HFFc6 (cell line): ENCODE measurements at regions not wholly inside any gene's neighbourhood (a gene's known extent, or its start where the extent isn't known, plus 50 kb on each side); places are given as distances from the start of the nearest gene placed in this dataset.
"Not testable (repeated sequence)": the region's sequence is repeated elsewhere in the genome, so short reads cannot be mapped to it uniquely, and the experiment has no call there.

Experiments used
- DNase-seq: peaks from one replicate; pipeline ENCODE4 v3.0.0-alpha.2; 2018
- H3K27ac Mint-ChIP-seq: 2 replicates; pipeline ENCODE4 v1.8.0; 2020; ENCODE audit warnings: mild to moderate bottlenecking, mixed read lengths
- H3K27me3 Mint-ChIP-seq: 2 replicates; pipeline ENCODE4 v1.8.0; 2021; ENCODE audit warnings: mild to moderate bottlenecking, moderate library complexity, mixed read lengths; ENCODE audit not compliant: insufficient read depth
- H3K36me3 Mint-ChIP-seq: 2 replicates; pipeline ENCODE4 v1.8.0; 2021; ENCODE audit warnings: low read depth, mixed read lengths
- H3K4me1 Mint-ChIP-seq: 2 replicates; pipeline ENCODE4 v1.8.0; 2020; ENCODE audit warnings: low read depth, mixed read lengths
- H3K4me3 Mint-ChIP-seq: 2 replicates; pipeline ENCODE4 v1.8.0; 2020; ENCODE audit warnings: mild to moderate bottlenecking, moderate library complexity, mixed read lengths
- H3K9me3 Mint-ChIP-seq: 2 replicates; pipeline ENCODE4 v1.8.0; 2020; ENCODE audit warnings: mild to moderate bottlenecking, mixed read lengths
- TF ChIP-seq, protein P1 (sequence below): fragments of 200-600 bp; sonication (generic); IDR thresholded peaks from 2 replicates; pipeline ENCODE4 v1.5.0; 2021; ENCODE audit warnings: antibody characterized with exemption, mild to moderate bottlenecking

GRCh38 chr9:29422438-29422837 is 1849.2 kb upstream of the C9orf72 start:
- no peak for DNase-seq
- no peaks in the 10 kb centered on the region; the same call in 1 of the 2 replicates for H3K9me3 Mint-ChIP-seq
- no peak overlapping the region for H3K27ac Mint-ChIP-seq
- H3K4me1 Mint-ChIP-seq, result no peaks in the 10 kb centered on the region
- H3K4me3 Mint-ChIP-seq, result no peak overlapping the region
- H3K27me3 Mint-ChIP-seq, result no peaks in the 10 kb centered on the region
- TF ChIP-seq, protein P1, sequence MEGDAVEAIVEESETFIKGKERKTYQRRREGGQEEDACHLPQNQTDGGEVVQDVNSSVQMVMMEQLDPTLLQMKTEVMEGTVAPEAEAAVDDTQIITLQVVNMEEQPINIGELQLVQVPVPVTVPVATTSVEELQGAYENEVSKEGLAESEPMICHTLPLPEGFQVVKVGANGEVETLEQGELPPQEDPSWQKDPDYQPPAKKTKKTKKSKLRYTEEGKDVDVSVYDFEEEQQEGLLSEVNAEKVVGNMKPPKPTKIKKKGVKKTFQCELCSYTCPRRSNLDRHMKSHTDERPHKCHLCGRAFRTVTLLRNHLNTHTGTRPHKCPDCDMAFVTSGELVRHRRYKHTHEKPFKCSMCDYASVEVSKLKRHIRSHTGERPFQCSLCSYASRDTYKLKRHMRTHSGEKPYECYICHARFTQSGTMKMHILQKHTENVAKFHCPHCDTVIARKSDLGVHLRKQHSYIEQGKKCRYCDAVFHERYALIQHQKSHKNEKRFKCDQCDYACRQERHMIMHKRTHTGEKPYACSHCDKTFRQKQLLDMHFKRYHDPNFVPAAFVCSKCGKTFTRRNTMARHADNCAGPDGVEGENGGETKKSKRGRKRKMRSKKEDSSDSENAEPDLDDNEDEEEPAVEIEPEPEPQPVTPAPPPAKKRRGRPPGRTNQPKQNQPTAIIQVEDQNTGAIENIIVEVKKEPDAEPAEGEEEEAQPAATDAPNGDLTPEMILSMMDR, result no peak
- H3K36me3 Mint-ChIP-seq, result no peaks in the 10 kb centered on the region

DNA sequence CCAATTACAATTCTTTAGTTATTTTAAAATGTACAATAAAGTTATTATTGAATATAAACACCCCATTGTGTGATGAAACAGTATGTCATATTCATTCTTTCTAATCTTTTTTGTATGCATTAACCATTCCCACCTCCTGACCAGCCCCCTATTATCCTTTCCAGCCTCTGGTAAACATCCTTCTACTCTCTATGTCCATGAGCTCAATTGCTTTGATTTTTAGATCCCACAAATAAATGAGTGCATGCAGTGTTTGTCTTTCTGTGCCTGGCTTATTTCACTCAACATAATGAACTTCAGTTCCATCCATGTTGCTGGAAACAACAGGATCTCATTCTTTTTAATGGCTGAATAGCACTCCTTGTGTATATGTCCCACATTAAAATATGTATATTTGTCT is 1858.9 kb upstream of the C9orf72 start:
- TF ChIP-seq, protein P1, result no peak
- no peaks in the 10 kb centered on the region for H3K27me3 Mint-ChIP-seq
- H3K36me3 Mint-ChIP-seq, result no peaks in the 10 kb centered on the region; the same call in 1 of the 2 replicates
- H3K4me1 Mint-ChIP-seq, result no peaks in the 10 kb centered on the region
- no peaks in the 10 kb centered on the region; the same call in 1 of the 2 replicates for H3K9me3 Mint-ChIP-seq
- DNase-seq, result no peak
- no peak overlapping the region for H3K27ac Mint-ChIP-seq
- no peak overlapping the region for H3K4me3 Mint-ChIP-seq

DNA sequence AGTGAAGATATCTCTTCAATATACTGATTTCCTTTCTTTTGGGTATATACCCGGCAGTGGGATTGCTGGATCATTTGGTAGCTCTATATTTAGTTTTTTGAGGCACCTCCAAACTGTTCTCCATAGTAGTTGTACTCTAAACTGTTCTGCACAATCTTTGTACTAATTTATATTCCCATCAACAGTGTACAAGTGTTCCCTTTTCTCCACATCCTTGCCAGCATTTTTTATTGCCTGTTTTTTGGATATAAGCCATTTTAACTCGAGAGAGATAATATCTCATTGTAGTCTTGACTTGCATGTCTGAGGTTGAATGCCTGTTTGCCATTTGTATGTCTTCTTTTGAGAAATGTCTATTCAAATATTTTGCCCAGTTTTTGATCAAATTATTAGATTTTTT is 1859.4 kb upstream of the C9orf72 start:
- H3K4me1 Mint-ChIP-seq, DNase-seq, H3K36me3 Mint-ChIP-seq, H3K9me3 Mint-ChIP-seq, H3K27me3 Mint-ChIP-seq, H3K4me3 Mint-ChIP-seq, H3K27ac Mint-ChIP-seq: not testable (repeated sequence)

DNA sequence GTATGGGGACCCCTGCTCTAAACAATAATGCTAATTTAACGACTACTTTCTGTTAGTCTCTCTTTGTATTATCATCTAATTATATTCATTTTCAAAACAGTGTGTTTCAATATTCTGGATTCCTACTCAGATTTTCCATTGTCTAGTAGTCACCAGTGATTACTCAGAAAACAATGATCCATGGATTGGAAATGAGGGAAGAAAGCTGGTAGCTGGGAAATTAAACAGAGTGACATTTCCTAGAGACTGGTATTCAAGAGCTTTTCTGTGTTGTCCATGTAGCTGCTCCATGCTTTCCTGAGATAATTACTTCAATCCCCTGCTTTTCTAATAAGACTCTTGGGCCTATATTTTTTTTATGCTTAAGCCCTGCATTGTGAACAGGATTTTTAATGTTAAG is 1862.1 kb upstream of the C9orf72 start:
- DNase-seq, result no peak

GRCh38 chr9:29437526-29437925 is 1864.2 kb upstream of the C9orf72 start:
- no peaks in the 10 kb centered on the region; the same call in 1 of the 2 replicates for H3K27me3 Mint-ChIP-seq
- H3K36me3 Mint-ChIP-seq, result no peaks in the 10 kb centered on the region
- H3K4me3 Mint-ChIP-seq, result no peak overlapping the region
- TF ChIP-seq, protein P1, result no peak
- no peak for DNase-seq
- peaks cover 16% of the 10 kb centered on the region for H3K4me1 Mint-ChIP-seq
- no peak overlapping the region for H3K27ac Mint-ChIP-seq
- no peaks in the 10 kb centered on the region for H3K9me3 Mint-ChIP-seq

More for the DNA sequence above, 1862.1 kb upstream of the C9orf72 start:
- H3K4me3 Mint-ChIP-seq, result no peak overlapping the region
- TF ChIP-seq, protein P1, result no peak
- no peaks in the 10 kb centered on the region for H3K36me3 Mint-ChIP-seq
- H3K9me3 Mint-ChIP-seq, result no peaks in the 10 kb centered on the region
- H3K27ac Mint-ChIP-seq, result no peak overlapping the region
- peaks cover 10% of the 10 kb centered on the region for H3K4me1 Mint-ChIP-seq
- no peaks in the 10 kb centered on the region for H3K27me3 Mint-ChIP-seq

GRCh38 chr9:29439961-29440360 is 1866.7 kb upstream of the C9orf72 start:
- DNase-seq, result peak; percentile 56
- H3K4me3 Mint-ChIP-seq, result no peak overlapping the region
- peaks cover 16% of the 10 kb centered on the region for H3K4me1 Mint-ChIP-seq
- TF ChIP-seq, protein P1, result no peak
- peak overlapping the region; percentile 54; the same call in 1 of the 2 replicates for H3K27ac Mint-ChIP-seq
- H3K36me3 Mint-ChIP-seq, result no peaks in the 10 kb centered on the region
- no peaks in the 10 kb centered on the region for H3K9me3 Mint-ChIP-seq
- H3K27me3 Mint-ChIP-seq, result no peaks in the 10 kb centered on the region; the same call in 1 of the 2 replicates
